ENCODE measurements at regions not wholly inside any gene's neighbourhood (a gene's known extent, or its start where the extent isn't known, plus 50 kb on each side); places are given as distances from the start of the nearest gene placed in this dataset.

GRCh38 chr20:19855416-19855815 lies 97.4 kb downstream of the RIN2 start:
- no peak for DNase-seq (ENCODE audit: low read depth)
- H3K4me3 ChIP-seq (replicated peaks; ENCODE audit: low read depth, low read length) = no peak overlapping the region
- TF ChIP-seq CTCF (IDR thresholded peaks at IDR 0.05; ENCODE audit: low read length, missing control alignments) = no peak

GRCh38 chr20:19858466-19859371 lies 100.7 kb downstream of the RIN2 start:
- H3K4me3 ChIP-seq (replicated peaks; ENCODE audit: low read depth, low read length) = no peak overlapping the region
- DNase-seq (ENCODE audit: low read depth) = peak; percentile 45
- no peak for TF ChIP-seq CTCF (IDR thresholded peaks at IDR 0.05; ENCODE audit: low read length, missing control alignments)

- H3K4me3 ChIP-seq (replicated peaks; ENCODE audit: low read depth, low read length) = no peak overlapping the region
- TF ChIP-seq CTCF (IDR thresholded peaks at IDR 0.05; ENCODE audit: low read length, missing control alignments) = no peak
- no peak for DNase-seq (ENCODE audit: low read depth)
Measured at GRCh38 chr20:19859444-19859843, 101.4 kb downstream of the RIN2 start.

GRCh38 chr20:19860737-19861136 lies 102.7 kb downstream of the RIN2 start:
- DNase-seq (ENCODE audit: low read depth) = no peak
- no peak for TF ChIP-seq CTCF (IDR thresholded peaks at IDR 0.05; ENCODE audit: low read length, missing control alignments)
- no peak overlapping the region for H3K4me3 ChIP-seq (replicated peaks; ENCODE audit: low read depth, low read length)

GRCh38 chr20:19861147-19861759 lies 103.2 kb downstream of the RIN2 start:
- no peak for DNase-seq (ENCODE audit: low read depth)
- TF ChIP-seq CTCF (IDR thresholded peaks at IDR 0.05; ENCODE audit: low read length, missing control alignments) = no peak
- no peak overlapping the region for H3K4me3 ChIP-seq (replicated peaks; ENCODE audit: low read depth, low read length)

GRCh38 chr20:19864130-19864529 lies 106.1 kb downstream of the RIN2 start:
- no peak for TF ChIP-seq CTCF (IDR thresholded peaks at IDR 0.05; ENCODE audit: low read length, missing control alignments)
- DNase-seq (ENCODE audit: low read depth) = no peak
- no peak overlapping the region for H3K4me3 ChIP-seq (replicated peaks; ENCODE audit: low read depth, low read length)
